ENCODE measurements at regions not wholly inside any gene's neighbourhood (a gene's known extent, or its start where the extent isn't known, plus 50 kb on each side); places are given as distances from the start of the nearest gene placed in this dataset.
A peak's percentile ranks its signal among the peaks of the same experiment; 100 is the strongest.

- no peak for DNase-seq
- Histone ChIP-seq H3K27ac (no peak overlapping the region), H3K9me3 (no peaks in the 10 kb centered on the region), H3K4me1 (no peaks in the 10 kb centered on the region), H3K4me3 (no peak overlapping the region), H3K27me3 (no peaks in the 10 kb centered on the region), H3K36me3 (ENCODE audit: low read depth, missing control alignments) (no peaks in the 10 kb centered on the region)
- no peak for TF ChIP-seq POLR2A (IDR thresholded peaks at IDR 0.05)
- no peak for TF ChIP-seq CTCF (IDR thresholded peaks at IDR 0.05)
- intact Hi-C loops (cut with DNase I; ENCODE audit: low total_unique reads), result loop anchor here (10.0 kb wide), 1 partner anchor 1344 kb away; no protein-coding TSS in a partner anchor
- 71 to 88% methylated on average over 1 of the region's 1 CpG for WGBS, 2 donors
These were observed 385.6 kb upstream of the PKN2 start for GRCh38 chr1:88298506-88298905.

- H3K9me3 ChIP-seq, result no peaks in the 10 kb centered on the region
- H3K27ac ChIP-seq, result no peak overlapping the region
- WGBS, 2 donors, result 74 to 78% methylated on average over 2 of the region's 2 CpGs
- TF ChIP-seq POLR2A (IDR thresholded peaks at IDR 0.05) (no peak), CTCF (IDR thresholded peaks at IDR 0.05) (no peak)
- H3K27me3 ChIP-seq, result no peaks in the 10 kb centered on the region
- no peak for DNase-seq
- H3K4me1 ChIP-seq, result no peaks in the 10 kb centered on the region
- no peak overlapping the region for H3K4me3 ChIP-seq
- H3K36me3 ChIP-seq (ENCODE audit: low read depth, missing control alignments), result no peaks in the 10 kb centered on the region
- intact Hi-C loops (cut with DNase I; ENCODE audit: low total_unique reads), result no loop called here
These were observed 383.3 kb upstream of the PKN2 start for GRCh38 chr1:88300752-88301263.

GRCh38 chr1:88302843-88303486, 381.1 kb upstream of the PKN2 start:
- Histone ChIP-seq H3K36me3 (ENCODE audit: low read depth, missing control alignments) (no peaks in the 10 kb centered on the region), H3K27me3 (no peaks in the 10 kb centered on the region), H3K27ac (no peak overlapping the region), H3K4me3 (no peak overlapping the region), H3K9me3 (no peaks in the 10 kb centered on the region), H3K4me1 (no peaks in the 10 kb centered on the region)
- DNase-seq, result peak; percentile 39
- TF ChIP-seq CTCF (IDR thresholded peaks at IDR 0.05) (peak; percentile 23 to 40 (median 27)), POLR2A (IDR thresholded peaks at IDR 0.05) (no peak)
- WGBS, 2 donors, result 28 to 42% methylated on average over 4 of the region's 4 CpGs
- intact Hi-C loops (cut with DNase I; ENCODE audit: low total_unique reads), result no loop called here

- Histone ChIP-seq H3K4me3 (no peak overlapping the region), H3K27ac (no peak overlapping the region), H3K36me3 (ENCODE audit: low read depth, missing control alignments) (no peaks in the 10 kb centered on the region), H3K4me1 (no peaks in the 10 kb centered on the region), H3K9me3 (no peaks in the 10 kb centered on the region), H3K27me3 (no peaks in the 10 kb centered on the region)
- TF ChIP-seq CTCF (IDR thresholded peaks at IDR 0.05) (no peak), POLR2A (IDR thresholded peaks at IDR 0.05) (no peak)
- WGBS, 2 donors, result 86 to 95% methylated on average over 1 of the region's 1 CpG
- intact Hi-C loops (cut with DNase I; ENCODE audit: low total_unique reads), result no loop called here
- no peak for DNase-seq
These were observed 372.8 kb upstream of the PKN2 start for GRCh38 chr1:88311265-88311664.

GRCh38 chr1:88311907-88312306, 372.2 kb upstream of the PKN2 start:
- no peaks in the 10 kb centered on the region for H3K36me3 ChIP-seq (ENCODE audit: low read depth, missing control alignments)
- no peaks in the 10 kb centered on the region for H3K27me3 ChIP-seq
- no peak overlapping the region for H3K27ac ChIP-seq
- no peak overlapping the region for H3K4me3 ChIP-seq
- intact Hi-C loops (cut with DNase I; ENCODE audit: low total_unique reads), result no loop called here
- 89 to 95% methylated on average over 2 of the region's 2 CpGs for WGBS, 2 donors
- H3K9me3 ChIP-seq, result no peaks in the 10 kb centered on the region
- no peak for DNase-seq
- TF ChIP-seq POLR2A (IDR thresholded peaks at IDR 0.05) (no peak), CTCF (IDR thresholded peaks at IDR 0.05) (no peak)
- H3K4me1 ChIP-seq, result no peaks in the 10 kb centered on the region

Data from testis (tissue), 2 donors.